GM18858 (cell line): ENCODE measurements at regions not wholly inside any gene's neighbourhood (a gene's known extent, or its start where the extent isn't known, plus 50 kb on each side); places are given as distances from the start of the nearest gene placed in this dataset.

Source experiments
- ATAC-seq: cut with Tn5 transposase; IDR thresholded peaks from one replicate; pipeline ENCODE4 v1.9.1; 2021; ENCODE audit not compliant: unreplicated experiment

DNA sequence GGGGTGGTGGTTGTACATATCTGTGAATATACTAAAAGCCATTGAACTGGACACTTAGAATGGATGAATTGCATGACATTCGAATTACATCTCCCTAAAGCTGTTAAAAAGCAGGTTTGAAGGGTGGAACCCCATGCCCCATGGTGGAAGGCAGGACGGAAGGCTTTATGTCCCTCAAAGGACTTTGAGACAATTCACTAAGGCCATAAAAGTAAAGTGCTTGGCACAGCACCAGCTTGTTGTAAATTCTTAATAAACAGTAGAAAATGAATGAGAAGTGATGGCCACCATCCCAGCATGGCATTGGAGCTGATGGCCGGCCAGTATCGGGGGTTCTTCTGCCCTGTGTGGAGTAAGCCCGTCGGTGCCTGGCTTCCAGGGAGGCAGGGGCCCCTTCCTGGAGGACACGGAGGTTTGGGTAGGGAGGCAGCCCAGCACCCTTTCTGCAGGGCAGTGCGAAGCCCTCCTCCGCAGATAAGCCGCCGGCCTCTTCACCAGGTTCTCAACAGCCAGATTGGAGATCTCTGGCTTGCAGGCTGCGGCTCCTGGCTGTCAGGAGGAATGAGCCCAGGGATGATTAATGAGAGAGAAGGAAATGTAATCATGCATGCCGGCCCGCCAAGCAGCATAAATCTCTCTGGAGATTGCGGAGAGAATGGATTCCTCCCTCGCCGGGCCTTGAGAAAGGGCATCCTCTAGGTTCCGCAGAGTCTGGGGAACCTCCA is 346.9 kb downstream of the FOXL1 start:
- ATAC-seq: no peak

DNA sequence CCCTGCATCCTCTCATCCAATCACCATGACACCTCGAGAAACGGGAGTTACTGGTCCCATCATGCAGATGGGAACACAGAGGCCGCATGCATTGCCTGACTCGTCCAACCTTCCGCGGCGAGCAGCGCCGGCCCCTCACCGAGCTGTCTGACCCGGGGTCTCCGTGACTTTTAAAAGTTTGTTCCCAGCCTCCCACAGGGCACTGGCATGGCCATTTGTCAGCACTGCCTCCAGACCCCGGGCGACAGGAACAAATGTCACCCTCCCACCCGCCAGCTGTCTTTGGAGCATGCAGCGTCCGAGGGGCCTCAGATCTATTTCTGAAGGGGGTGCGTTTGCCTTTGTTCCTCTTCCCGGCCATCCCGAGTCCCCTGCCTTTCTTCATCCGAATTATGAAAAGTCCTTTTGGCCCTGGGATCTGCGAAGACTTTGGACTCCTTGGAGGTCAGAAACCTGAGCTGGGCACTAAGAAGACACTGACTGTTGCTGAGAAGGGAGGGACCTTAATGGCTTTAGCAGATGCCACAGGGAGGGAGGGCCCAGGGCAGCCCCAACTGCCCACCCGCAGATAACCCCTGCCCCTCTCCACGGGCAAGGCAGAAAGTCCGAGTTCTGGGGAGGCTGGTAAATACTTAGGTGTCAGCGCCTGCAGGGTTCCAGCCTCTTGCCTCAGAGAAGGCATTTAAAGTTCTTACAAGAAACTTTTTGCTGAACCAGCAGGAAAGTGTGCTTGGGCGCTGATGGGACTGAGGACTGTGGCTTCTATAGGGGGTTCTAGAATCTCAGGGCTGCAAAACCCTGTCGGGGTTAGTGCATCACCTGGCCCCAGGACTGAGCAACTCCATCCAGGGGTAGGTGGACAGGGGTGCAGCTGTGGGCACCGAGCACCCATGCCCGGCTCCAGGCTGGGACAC is 348.1 kb downstream of the FOXL1 start:
- no peak for ATAC-seq

DNA sequence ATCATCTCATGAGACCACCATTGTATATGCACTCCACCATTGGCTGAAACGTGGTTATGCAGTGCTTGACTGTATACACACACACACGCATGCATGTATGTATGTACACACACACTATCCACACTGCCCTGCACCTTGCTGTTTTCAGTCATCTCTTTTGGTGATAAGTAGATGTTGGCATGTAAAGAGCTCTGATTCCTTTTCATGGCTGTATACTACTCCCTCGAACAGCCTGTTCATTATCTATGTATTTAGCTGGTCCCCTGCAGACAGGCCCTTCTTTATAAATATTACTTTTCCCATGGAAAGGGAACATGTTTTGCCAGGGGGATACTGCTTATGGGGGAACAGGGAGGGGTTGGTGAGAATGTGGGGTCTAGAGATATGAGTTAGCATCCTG is 349.4 kb downstream of the FOXL1 start:
- ATAC-seq: no peak

DNA sequence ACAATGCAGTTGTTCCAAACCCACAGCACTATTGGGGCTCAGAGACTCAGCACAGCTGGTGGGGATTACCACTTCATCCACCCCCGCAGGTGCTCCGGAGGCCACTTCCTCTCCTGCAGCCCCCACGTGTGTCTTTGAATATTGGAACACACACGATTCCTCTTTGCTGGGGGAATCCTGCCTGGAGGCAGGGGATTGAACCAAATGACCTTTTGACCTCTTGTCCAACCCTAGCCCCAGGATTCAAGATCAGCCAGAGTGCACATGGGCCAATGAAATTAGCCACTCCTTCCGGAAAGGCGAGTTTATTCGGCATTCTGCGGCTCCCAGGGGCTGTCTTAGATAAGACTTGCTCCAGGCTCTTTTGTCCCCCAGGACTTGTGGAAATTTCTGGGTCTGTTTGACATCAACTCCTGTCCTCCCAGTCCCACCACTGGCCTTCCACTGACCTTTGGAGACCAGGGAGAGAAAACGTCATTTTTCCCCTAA is 350.2 kb downstream of the FOXL1 start:
- ATAC-seq: no peak

DNA sequence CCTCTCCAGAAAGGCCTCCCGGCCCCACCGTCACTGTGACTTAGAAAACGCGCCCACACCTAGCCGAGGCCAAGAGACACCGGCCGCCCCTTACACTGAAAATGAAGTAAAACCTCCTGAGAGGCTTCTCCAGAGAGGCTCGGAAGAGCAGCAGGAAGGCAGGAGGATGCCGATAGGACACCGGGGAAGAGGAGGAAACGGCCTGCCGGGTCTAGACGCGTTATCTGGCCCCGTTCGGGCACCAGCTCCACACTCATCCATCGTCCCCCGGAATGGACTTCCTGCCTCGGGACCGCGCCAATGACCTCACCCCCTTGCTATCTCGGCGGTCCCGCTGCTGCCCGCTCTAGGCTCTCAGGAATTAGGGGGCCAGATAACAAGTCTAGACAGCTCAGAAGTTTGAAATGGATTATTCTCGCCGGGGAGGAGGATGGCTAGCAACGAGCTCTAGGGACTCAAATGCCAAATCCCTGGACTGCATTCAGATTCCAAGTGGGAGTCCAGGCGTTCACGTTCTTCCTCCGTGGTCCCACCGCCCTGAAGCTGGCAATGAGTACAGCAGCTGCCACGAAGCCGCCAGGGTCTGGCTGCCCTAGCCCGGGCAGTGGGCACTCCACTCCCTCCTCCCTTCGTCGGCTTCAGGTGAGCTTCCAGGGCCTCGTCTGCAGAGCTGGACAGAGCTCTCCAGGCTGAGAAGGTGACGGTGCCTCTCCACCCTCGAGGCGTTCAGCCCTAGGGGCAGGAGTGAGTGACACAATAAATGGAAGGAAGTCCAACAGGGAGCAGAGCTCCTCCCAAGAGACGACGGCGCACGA is 350.9 kb downstream of the FOXL1 start:
- ATAC-seq: no peak

DNA sequence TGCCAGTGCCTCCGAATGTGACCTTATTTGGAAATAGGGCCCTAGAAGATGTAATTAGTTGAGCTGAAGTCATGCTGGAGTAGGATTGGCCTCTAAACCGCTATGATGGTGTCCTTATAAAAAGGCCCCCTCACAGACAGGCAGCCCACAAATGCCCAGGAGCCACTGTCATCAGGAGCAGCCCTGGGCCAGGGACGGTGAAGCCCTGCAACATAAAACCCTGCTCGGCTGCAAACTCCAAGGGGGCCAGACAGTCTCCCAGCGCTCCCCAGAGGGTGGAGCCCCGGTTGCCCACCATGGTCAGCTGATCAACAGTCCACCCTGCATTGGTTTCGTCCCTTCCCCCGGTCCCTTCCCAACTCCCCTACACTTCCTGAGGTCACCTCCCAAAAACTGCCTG is 351.7 kb downstream of the FOXL1 start:
- no peak for ATAC-seq

DNA sequence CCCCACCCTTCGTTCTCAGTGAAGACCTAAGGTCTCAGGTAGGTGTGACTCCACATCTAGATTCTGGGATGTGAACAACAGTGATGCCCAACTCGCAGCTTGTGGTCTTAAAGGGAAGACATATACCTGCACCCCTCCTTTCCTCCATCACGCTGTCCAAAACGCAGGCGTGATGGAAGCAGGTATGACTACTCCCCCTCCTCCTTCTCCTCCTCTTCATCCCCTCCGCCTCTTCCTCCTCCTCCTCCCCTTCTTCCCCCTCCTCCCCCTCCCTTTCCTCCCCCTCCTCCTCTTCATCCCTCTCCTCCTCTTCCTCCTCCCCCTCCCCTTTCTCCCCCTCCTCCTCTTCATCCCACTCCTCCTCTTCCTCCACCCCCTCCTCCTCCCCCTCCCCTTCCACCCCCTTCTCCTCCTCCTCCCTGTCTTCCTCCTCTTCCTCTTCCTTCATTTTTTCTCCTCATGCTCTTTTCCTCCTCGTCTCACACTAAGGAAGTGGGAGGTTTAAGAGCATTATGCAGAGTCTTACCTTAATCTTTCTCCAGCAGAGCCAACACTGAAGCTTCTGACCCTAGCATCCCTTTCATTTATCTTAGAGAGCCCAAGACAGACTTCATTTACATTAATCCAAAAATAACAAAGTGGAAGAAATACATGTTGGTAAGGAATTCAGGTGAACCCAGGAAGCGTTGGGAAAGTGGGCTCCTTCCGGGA is 352.5 kb downstream of the FOXL1 start:
- no peak for ATAC-seq

DNA sequence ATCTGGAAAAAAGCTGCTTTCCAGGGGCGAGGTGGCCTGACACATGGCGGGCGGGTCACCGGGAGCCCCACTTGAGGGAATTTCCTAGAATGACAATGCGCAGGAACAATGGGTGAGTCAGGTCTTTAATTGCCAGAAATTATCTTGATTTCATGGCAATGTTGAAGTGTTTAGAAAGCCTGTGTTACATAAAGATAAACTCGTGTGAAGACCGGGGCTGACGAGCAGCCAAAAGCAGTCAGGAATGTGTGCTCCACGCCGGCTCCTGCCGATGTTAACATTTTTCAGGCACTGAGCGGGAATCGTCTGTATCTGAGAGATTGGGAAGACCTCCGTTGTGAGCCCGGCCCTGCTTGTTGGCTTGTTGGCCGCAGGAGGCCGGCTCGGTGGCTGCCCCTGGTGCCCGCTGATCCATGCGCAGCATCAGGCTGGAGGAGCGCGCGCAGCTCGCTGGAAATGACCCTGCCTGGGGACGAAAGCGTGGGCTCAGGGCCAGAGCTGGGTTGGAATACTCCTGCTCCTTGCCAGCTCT is 353.1 kb downstream of the FOXL1 start:
- ATAC-seq: no peak

DNA sequence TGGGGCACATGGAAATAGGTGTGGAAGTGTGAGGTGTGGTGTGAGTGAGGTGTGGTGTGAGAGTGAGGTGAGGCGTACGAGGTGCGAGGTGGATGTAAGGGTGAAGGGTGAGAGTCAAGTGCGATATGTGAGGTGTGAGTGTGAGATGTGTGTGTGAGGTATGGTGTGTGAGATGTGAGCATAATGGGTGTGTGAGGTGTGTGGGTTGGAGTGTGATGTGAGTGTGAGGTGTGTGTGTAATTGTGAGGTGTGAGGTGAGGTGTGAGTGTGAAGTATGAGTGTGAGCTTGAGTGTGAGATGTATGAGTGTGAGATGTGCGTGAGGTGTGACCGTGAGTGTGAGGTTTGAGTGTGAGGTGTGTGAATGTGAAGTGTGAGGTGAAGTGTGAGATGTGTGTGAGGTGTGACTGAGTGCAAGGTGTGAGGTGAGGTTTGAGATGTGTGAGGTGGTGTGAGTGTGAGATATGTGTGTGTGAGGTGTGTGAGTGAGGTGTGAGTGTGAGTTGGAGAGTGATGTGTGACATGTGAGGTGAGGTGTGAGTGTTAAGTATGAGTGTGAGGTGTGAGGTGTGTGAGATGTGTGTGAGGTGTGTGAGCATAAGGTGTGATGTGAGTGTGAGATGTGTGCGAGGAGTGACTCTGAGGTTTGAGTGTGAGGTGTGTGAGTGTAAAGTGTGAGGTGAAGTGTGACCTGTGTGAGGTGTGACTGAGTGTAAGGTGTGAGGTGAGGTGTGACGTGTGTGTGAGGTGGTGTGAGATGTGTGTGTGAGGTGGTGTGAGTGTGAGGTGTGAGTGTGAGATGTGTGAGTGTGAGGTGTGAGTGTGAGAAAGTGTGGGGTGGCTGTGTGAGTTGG is 354.0 kb downstream of the FOXL1 start:
- no peak for ATAC-seq

DNA sequence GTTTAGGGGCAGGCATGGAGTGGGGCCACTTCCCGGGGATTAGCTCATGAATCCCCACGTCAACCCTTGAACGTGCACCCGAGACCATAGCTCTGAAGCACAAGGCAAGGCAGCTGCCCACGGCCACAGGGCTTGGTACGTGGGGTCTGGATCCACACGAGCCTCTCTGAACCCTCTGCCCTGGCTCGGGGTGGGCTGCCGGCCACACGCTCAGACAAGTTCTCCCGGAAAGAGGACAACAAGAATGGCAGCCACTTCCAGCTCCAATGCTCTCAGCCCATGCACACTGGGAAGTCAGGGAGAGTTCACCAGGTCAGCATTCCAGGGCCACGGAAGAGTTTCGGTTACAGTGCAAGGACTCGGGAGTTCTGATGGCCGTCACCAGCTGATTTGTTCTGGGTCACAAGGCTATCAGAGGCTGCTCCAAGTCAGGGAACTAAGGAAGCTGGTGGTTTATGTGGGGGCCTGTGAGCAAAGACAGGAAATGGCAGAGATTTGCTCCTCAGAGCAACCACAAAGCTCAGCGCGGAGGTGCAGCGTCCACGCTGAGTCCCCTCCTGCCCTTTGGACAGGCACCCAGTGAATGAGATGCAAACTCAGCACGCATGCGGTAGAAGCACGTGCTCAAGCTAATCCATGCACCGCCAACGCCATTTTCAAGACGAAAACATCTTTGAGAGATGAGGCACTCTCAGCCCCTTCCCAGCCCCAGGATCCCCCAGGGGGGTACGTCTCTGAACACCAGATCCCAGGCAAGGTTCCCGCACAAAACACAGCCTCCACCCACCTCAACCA is 356.4 kb downstream of the FOXL1 start:
- no peak for ATAC-seq

DNA sequence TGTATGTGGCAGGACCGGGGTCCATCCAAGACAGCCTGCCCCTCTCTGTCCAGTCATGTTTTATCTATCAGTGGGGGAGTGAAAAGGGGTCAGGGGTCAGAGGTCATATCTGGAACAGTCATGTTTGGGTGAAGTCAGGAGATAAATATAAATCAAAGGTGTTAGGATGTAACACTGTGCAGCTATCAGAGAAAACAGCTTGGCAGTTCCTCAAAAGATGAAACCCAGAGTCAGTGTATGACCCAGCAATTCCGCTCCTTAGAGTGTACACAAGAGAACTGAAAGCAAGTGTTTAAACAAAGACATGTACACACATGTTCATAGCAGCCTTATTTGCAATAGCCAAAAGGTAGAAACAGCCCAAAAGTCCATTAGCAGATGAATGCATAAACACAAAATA is 361.3 kb downstream of the FOXL1 start:
- no peak for ATAC-seq

DNA sequence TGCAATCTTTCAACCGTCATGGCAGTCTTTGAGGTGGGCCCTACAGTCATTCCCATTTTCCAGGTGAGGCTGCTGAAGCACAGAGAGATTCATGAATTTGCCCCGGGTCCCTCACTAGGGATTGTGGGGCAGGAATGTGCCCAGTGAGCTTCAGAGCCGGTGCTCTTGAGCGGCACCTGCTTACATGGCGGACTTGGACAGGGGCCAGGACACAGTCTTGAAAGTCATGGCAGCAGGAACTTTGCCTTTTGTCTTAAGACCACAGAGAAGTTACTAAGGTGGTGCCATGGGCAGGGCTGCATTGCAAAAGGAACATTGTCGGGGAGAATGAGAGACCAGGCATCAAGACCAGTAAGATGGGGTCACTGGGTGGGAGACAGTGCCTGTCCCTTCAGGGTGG is 363.4 kb downstream of the FOXL1 start:
- ATAC-seq: no peak

DNA sequence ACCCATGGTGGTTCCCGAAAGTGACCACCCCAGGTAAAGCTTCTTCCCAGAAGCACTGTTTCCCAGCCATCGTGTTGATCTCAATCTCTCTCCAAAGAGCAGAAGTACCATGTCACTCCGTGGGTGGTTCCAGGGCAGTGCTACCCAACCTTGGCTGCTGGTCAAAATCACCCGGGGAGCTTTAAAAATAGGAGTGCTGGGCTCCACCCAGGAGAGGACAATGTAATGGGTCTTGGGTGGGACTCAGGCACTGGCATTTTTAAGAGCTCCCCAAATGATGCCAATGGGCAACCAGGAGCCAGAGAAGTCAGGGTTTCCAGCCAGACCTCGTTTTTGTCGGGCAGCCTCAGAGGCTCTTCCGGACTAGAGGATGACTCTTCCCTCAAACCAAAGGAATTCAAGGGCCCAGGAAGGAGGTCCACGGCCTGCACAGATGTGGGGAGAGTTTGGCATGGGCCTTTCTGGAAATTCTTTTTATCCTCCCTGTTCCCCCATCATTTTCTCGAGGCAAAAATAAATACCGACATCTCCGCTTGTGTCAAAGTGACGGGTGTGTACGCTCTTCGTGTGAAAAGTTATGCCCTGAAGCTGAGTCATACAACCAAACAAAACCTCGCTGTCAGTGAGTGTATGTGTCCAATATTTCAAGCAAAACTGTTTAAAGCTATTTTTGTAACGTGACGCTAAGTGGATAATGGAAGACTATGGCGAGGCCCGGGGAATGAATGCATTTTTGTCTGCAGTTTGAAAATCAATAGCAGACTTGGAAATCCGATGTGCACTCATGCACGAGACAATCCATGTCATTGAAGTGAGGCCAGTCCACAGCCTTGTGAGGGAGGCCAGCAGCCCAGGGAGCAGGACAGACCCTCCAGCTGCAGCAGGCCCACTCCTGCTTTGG is 364.1 kb downstream of the FOXL1 start:
- no peak for ATAC-seq

DNA sequence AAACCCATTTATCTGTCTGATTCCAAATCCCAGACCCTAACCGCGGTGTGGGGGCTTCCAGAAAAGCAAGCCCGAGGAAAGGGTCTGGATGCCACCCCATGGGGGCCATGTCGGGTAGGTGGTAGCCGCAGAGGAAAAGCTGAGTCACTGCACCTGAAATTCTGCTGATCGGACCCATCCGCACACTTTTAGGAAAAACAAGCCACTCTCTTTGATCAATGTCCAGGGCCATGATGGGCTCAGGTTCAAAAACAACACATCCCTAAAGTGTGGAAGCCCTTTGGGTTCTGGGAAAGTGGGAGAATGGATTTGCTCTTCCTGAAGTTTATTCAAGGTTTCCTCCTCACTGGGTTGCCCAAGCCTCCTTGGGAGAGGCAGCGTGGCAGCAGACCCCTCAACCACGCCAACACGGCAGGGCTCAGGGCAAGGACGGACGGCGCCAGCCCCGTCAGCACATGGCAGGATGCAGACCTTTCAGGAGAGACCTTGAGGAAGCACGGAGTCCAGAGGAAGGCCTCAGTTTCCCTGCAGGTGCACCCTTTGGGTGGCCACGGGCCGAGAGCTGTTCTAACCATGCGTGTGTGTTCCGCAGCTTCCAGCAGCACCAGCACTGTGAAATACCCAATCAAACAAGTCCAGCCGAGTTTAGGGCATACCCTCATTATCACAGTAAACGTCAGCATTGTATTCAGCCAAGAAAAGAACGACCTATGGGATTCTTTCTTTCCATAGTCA is 367.0 kb downstream of the FOXL1 start:
- no peak for ATAC-seq

DNA sequence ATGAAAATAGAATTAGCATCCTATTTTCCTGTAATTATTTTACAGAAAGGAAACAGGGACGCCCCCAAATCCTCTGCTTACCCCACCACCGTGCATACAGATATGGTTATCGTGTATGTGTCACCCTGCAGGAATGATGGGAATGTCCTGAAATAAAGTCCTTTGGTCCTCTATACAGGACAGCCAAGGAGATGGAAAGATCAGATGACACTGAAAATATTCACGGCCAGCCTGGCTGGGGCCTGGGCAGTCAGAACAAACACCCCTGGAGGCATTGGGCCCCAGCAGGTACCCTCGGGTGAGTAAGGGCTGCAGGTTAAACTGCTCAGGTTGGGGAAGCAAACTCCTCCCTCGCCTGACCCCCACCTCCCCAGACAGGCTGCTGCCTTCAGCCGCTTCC is 368.0 kb downstream of the FOXL1 start:
- ATAC-seq: no peak

DNA sequence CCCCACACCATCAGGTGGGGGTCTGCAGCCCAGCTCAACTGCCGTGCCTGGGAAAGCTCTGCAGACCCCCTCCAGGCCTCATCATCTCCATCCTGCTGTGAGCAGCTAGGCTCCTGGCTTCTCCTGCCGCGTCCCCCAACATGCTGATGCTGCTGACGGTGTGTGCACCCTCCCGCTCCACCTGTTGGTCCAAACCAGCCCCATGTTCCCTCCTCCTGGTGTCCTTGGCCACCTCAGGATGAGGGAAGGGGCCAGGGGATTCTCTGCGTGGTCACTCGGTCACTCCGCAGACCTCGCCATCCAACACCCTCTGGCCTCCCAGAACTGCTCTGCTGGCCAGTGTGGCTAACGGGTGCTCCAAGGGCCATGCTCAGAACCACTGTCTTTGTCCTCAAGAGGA is 368.6 kb downstream of the FOXL1 start:
- ATAC-seq: no peak

DNA sequence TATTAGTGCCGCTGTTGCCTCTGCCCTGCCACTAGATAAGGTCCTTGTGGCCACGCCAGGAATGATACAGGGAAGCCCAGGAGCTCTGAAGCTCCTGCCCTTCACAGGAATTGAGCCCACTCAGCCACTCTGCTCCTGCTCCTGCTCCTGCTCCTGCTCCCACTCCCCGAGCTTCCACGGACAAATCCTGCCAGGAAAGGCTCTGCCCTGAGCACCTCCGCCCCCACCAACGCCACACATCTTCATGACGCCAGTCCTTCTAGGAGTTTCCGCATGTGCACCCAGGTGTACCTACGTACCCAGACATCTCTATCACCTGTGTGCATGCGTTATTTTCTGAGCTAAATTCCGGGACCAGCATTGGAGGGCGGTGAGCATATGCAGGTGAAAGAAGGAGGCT is 369.1 kb downstream of the C16orf95 start:
- no peak for ATAC-seq
